GM19238 (cell line): ENCODE measurements at regions not wholly inside any gene's neighbourhood (a gene's known extent, or its start where the extent isn't known, plus 50 kb on each side); places are given as distances from the start of the nearest gene placed in this dataset.
"Not testable (repeated sequence)": the region's sequence is repeated elsewhere in the genome, so short reads cannot be mapped to it uniquely, and the experiment has no call there.

Experiments
- DNase-seq: peaks from one replicate; pipeline ENCODE4 v3.0.0; 2011; ENCODE audit warnings: low spot score; ENCODE audit not compliant: insufficient read length

- DNase-seq = no peak
These were observed 372.4 kb downstream of the CCSER2 start for GRCh38 chr10:84700668-84701369.

GRCh38 chr10:84701370-84701720 is 373.0 kb downstream of the CCSER2 start:
- no peak for DNase-seq

GRCh38 chr10:84704101-84704500 is 375.7 kb downstream of the CCSER2 start:
- no peak for DNase-seq

GRCh38 chr10:84706431-84706830 is 378.0 kb downstream of the CCSER2 start:
- DNase-seq = no peak

- DNase-seq = no peak
These were observed 378.5 kb downstream of the CCSER2 start for GRCh38 chr10:84706875-84707274.

GRCh38 chr10:84715911-84716310 is 387.5 kb downstream of the CCSER2 start:
- DNase-seq = peak; percentile 10

- no peak for DNase-seq
These were observed 390.7 kb downstream of the CCSER2 start for GRCh38 chr10:84718877-84719616.

GRCh38 chr10:84719687-84720086 is 391.3 kb downstream of the CCSER2 start:
- DNase-seq = no peak

GRCh38 chr10:84727398-84727797 is 399.0 kb downstream of the CCSER2 start:
- no peak for DNase-seq

- DNase-seq = not testable (repeated sequence)
These were observed 410.7 kb downstream of the CCSER2 start for GRCh38 chr10:84739126-84739525.

- no peak for DNase-seq
These were observed 411.3 kb downstream of the CCSER2 start for GRCh38 chr10:84739641-84740040.

GRCh38 chr10:84743483-84743882 is 415.1 kb downstream of the CCSER2 start:
- DNase-seq = no peak

- DNase-seq = no peak
These were observed 426.9 kb downstream of the CCSER2 start for GRCh38 chr10:84755311-84755710.

GRCh38 chr10:84756653-84757052 is 428.3 kb downstream of the CCSER2 start:
- DNase-seq = not testable (repeated sequence)

- DNase-seq = not testable (repeated sequence)
These were observed 433.7 kb downstream of the CCSER2 start for GRCh38 chr10:84761994-84762614.

GRCh38 chr10:84762754-84763394 is 434.5 kb downstream of the CCSER2 start:
- DNase-seq = no peak

GRCh38 chr10:84763965-84764364 is 435.6 kb downstream of the CCSER2 start:
- no peak for DNase-seq

GRCh38 chr10:84765086-84765485 is 436.7 kb downstream of the CCSER2 start:
- DNase-seq = no peak

GRCh38 chr10:84765656-84766055 is 437.3 kb downstream of the CCSER2 start:
- no peak for DNase-seq

GRCh38 chr10:84766923-84767322 is 438.5 kb downstream of the CCSER2 start:
- DNase-seq = no peak

GRCh38 chr10:84768132-84768531 is 439.7 kb downstream of the CCSER2 start:
- DNase-seq = no peak

- no peak for DNase-seq
These were observed 442.4 kb downstream of the CCSER2 start for GRCh38 chr10:84770824-84771223.
